NCI-H748 treated with DMSO at 0.1 percent for 48 hours (cell line): ENCODE measurements at regions not wholly inside any gene's neighbourhood (a gene's known extent, or its start where the extent isn't known, plus 50 kb on each side); places are given as distances from the start of the nearest gene placed in this dataset.

Experiments used
- DNase-seq: peaks from one replicate; lab custom pipeline; 2025; lab: John Stamatoyannopoulos, UW

- DNase-seq: no peak
These were observed 682.4 kb upstream of the ADGRL4 start for GRCh38 chr1:79688932-79689331.

- no peak for DNase-seq
These were observed 676.9 kb upstream of the ADGRL4 start for GRCh38 chr1:79683420-79683819.

- DNase-seq: no peak
These were observed 675.9 kb upstream of the ADGRL4 start for GRCh38 chr1:79682478-79682877.

- DNase-seq: no peak
These were observed 674.9 kb upstream of the ADGRL4 start for GRCh38 chr1:79681382-79681781.

GRCh38 chr1:79679916-79680315 is 673.4 kb upstream of the ADGRL4 start:
- no peak for DNase-seq

- no peak for DNase-seq
These were observed 661.5 kb upstream of the ADGRL4 start for GRCh38 chr1:79667848-79668696.

GRCh38 chr1:79667166-79667565 is 660.6 kb upstream of the ADGRL4 start:
- no peak for DNase-seq

- no peak for DNase-seq
These were observed 657.4 kb upstream of the ADGRL4 start for GRCh38 chr1:79663916-79664315.

- no peak for DNase-seq
These were observed 656.1 kb upstream of the ADGRL4 start for GRCh38 chr1:79662596-79662995.

- no peak for DNase-seq
These were observed 653.6 kb upstream of the ADGRL4 start for GRCh38 chr1:79660129-79660528.

- no peak for DNase-seq
These were observed 651.6 kb upstream of the ADGRL4 start for GRCh38 chr1:79657951-79658658.

- DNase-seq: no peak
These were observed 649.3 kb upstream of the ADGRL4 start for GRCh38 chr1:79655876-79656275.

GRCh38 chr1:79652426-79652825 is 645.9 kb upstream of the ADGRL4 start:
- DNase-seq: no peak

- DNase-seq: no peak
These were observed 641.6 kb upstream of the ADGRL4 start for GRCh38 chr1:79648126-79648525.

- DNase-seq: no peak
These were observed 640.4 kb upstream of the ADGRL4 start for GRCh38 chr1:79646880-79647279.

GRCh38 chr1:79638382-79638781 is 631.9 kb upstream of the ADGRL4 start:
- no peak for DNase-seq

- no peak for DNase-seq
These were observed 626.9 kb upstream of the ADGRL4 start for GRCh38 chr1:79633456-79633855.

GRCh38 chr1:79629414-79629813 is 622.9 kb upstream of the ADGRL4 start:
- DNase-seq: no peak

GRCh38 chr1:79617777-79618176 is 611.2 kb upstream of the ADGRL4 start:
- DNase-seq: no peak

GRCh38 chr1:79614762-79615161 is 608.2 kb upstream of the ADGRL4 start:
- DNase-seq: no peak

- DNase-seq: no peak
These were observed 607.6 kb upstream of the ADGRL4 start for GRCh38 chr1:79614106-79614505.

GRCh38 chr1:79613046-79613445 is 606.5 kb upstream of the ADGRL4 start:
- DNase-seq: no peak

GRCh38 chr1:79604490-79605198 is 598.1 kb upstream of the ADGRL4 start:
- no peak for DNase-seq
